ENCODE measurements at regions not wholly inside any gene's neighbourhood (a gene's known extent, or its start where the extent isn't known, plus 50 kb on each side); places are given as distances from the start of the nearest gene placed in this dataset.

DNA sequence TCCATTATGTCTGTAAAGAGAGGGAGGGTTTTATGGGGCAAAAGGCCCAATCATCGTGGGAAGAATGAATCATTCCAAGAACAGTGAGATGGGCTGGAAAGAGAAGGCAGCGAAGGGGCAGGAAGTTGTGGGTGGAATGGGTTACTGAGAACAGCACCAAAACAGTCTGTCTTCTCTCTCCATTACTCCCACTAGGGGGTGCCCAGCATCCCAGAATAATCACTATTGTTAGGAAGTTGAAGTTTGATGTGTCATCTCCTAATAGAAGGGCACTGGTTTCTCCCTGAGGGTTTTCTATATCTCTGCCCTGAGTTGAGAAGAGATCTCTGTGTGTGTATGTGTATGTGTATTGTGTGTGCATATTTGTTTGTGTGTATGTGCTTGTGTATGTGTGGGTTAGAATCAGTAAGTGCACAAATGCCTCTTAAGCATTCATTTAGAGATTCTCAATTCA lies 76.6 kb upstream of the MAP4K3 start:
- Histone ChIP-seq H3K9me3 (ENCODE audit: insufficient read depth, low read depth, low read length) (no peaks in the 10 kb centered on the region), H3K36me3 (ENCODE audit: insufficient read depth, low read length) (no peaks in the 10 kb centered on the region), H2AFZ (ENCODE audit: low read length) (peak overlapping the region; percentile 68), H3K79me2 (ENCODE audit: insufficient read depth, low read length) (no peaks in the 10 kb centered on the region), H3K4me1 (ENCODE audit: insufficient read depth, low read length, poor library complexity, severe bottlenecking) (peaks cover 16% of the 10 kb centered on the region), H3K27me3 (ENCODE audit: insufficient read depth, low read length, poor library complexity, severe bottlenecking) (no peaks in the 10 kb centered on the region), H3K4me3 (ENCODE audit: low read length, poor library complexity, severe bottlenecking) (no peak overlapping the region), H3K9ac (ENCODE audit: low read depth, low read length, poor library complexity, severe bottlenecking) (no peak overlapping the region), H3F3A (ENCODE audit: low read depth) (no peaks in the 10 kb centered on the region), H3K9me2 (replicated peaks; ENCODE audit: low read depth, low read length) (no peaks in the 10 kb centered on the region), H4K20me1 (ENCODE audit: insufficient read depth, low read length, poor library complexity, severe bottlenecking) (no peaks in the 10 kb centered on the region), H3K4me2 (ENCODE audit: low read depth, low read length, poor library complexity, severe bottlenecking) (no peak overlapping the region)
- TF ChIP-seq EZH2phosphoT487 (IDR thresholded peaks at IDR 0.05; ENCODE audit: borderline replicate concordance), result no peak
- TF ChIP-seq, protein P1, sequence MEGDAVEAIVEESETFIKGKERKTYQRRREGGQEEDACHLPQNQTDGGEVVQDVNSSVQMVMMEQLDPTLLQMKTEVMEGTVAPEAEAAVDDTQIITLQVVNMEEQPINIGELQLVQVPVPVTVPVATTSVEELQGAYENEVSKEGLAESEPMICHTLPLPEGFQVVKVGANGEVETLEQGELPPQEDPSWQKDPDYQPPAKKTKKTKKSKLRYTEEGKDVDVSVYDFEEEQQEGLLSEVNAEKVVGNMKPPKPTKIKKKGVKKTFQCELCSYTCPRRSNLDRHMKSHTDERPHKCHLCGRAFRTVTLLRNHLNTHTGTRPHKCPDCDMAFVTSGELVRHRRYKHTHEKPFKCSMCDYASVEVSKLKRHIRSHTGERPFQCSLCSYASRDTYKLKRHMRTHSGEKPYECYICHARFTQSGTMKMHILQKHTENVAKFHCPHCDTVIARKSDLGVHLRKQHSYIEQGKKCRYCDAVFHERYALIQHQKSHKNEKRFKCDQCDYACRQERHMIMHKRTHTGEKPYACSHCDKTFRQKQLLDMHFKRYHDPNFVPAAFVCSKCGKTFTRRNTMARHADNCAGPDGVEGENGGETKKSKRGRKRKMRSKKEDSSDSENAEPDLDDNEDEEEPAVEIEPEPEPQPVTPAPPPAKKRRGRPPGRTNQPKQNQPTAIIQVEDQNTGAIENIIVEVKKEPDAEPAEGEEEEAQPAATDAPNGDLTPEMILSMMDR (conservative IDR thresholded peaks at IDR 0.05; ENCODE audit: low read length), result peak; percentile 74

DNA sequence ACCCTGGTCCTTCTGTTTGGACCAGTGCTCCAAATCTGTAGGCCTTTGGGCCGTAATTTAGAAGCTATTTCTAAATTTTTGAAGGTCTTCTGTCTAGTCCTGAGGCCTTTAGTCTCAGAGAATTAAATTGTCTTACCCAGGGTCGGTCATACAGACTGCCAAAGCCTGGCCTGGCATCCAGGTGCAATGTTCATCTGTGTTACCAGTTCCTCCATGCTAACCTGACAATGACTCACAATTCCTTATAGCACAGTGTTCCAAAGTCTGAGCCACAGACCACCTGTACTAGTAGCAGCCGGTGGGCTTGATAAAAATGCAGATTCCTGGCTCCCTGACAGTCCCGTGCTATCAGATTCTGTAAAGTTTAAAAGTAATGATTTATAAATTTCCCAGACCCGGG lies 77.7 kb upstream of the MAP4K3 start:
- H3K4me2 ChIP-seq (ENCODE audit: low read depth, low read length, poor library complexity, severe bottlenecking), result no peak overlapping the region
- H3K36me3 ChIP-seq (ENCODE audit: insufficient read depth, low read length), result no peaks in the 10 kb centered on the region
- H3K4me3 ChIP-seq (ENCODE audit: low read length, poor library complexity, severe bottlenecking), result no peak overlapping the region
- no peak overlapping the region for H3K9ac ChIP-seq (ENCODE audit: low read depth, low read length, poor library complexity, severe bottlenecking)
- no peaks in the 10 kb centered on the region for H3K9me3 ChIP-seq (ENCODE audit: insufficient read depth, low read depth, low read length)
- no peaks in the 10 kb centered on the region for H4K20me1 ChIP-seq (ENCODE audit: insufficient read depth, low read length, poor library complexity, severe bottlenecking)
- TF ChIP-seq EZH2phosphoT487 (IDR thresholded peaks at IDR 0.05; ENCODE audit: borderline replicate concordance), result no peak
- TF ChIP-seq, protein P1 (conservative IDR thresholded peaks at IDR 0.05; ENCODE audit: low read length), result no peak
- H3K27me3 ChIP-seq (ENCODE audit: insufficient read depth, low read length, poor library complexity, severe bottlenecking), result no peaks in the 10 kb centered on the region
- no peak overlapping the region for H2AFZ ChIP-seq (ENCODE audit: low read length)
- H3K9me2 ChIP-seq (replicated peaks; ENCODE audit: low read depth, low read length), result no peaks in the 10 kb centered on the region
- H3K79me2 ChIP-seq (ENCODE audit: insufficient read depth, low read length), result no peaks in the 10 kb centered on the region
- H3F3A ChIP-seq (ENCODE audit: low read depth), result no peaks in the 10 kb centered on the region
- peaks cover 16% of the 10 kb centered on the region for H3K4me1 ChIP-seq (ENCODE audit: insufficient read depth, low read length, poor library complexity, severe bottlenecking)

DNA sequence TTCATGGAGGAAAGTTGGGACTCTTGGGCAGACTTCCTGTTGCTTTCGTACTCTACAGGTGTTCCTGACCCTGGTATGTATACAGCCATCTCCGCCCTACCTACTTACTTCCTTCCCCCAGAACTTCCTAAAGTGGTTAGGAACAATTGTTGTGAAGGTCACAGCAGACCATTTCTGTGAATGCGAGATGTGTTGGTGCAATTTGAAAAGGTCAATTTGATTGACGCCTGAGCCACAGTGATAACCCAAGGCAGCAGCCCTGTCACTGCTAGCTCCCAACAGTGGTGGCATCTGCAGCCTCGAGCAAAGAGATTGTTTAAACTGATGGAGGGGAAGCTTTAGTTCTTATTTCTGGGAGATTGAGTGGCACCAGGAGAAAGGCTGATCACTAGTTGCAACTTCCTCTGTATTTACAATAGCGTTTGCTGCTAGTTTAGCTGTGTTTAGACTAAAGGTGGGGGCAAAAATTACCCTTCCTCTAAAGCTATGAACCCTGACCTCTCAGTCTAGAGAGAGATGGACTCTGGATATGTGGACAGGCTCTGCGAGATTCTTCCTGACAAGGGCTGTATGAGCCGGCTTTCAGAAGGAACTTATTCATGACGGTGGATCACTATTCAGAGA lies 78.3 kb upstream of the MAP4K3 start:
- no peaks in the 10 kb centered on the region for H3K79me2 ChIP-seq (ENCODE audit: insufficient read depth, low read length)
- H4K20me1 ChIP-seq (ENCODE audit: insufficient read depth, low read length, poor library complexity, severe bottlenecking), result no peaks in the 10 kb centered on the region
- H3K4me3 ChIP-seq (ENCODE audit: low read length, poor library complexity, severe bottlenecking), result no peak overlapping the region
- peaks cover 16% of the 10 kb centered on the region for H3K4me1 ChIP-seq (ENCODE audit: insufficient read depth, low read length, poor library complexity, severe bottlenecking)
- no peak overlapping the region for H3K4me2 ChIP-seq (ENCODE audit: low read depth, low read length, poor library complexity, severe bottlenecking)
- no peaks in the 10 kb centered on the region for H3K36me3 ChIP-seq (ENCODE audit: insufficient read depth, low read length)
- TF ChIP-seq EZH2phosphoT487 (IDR thresholded peaks at IDR 0.05; ENCODE audit: borderline replicate concordance), result no peak
- TF ChIP-seq, protein P1 (conservative IDR thresholded peaks at IDR 0.05; ENCODE audit: low read length), result no peak
- H3K9ac ChIP-seq (ENCODE audit: low read depth, low read length, poor library complexity, severe bottlenecking), result no peak overlapping the region
- H3K9me2 ChIP-seq (replicated peaks; ENCODE audit: low read depth, low read length), result no peaks in the 10 kb centered on the region
- H3F3A ChIP-seq (ENCODE audit: low read depth), result no peaks in the 10 kb centered on the region
- no peak overlapping the region; the same call in 1 of the 2 replicates for H2AFZ ChIP-seq (ENCODE audit: low read length)
- H3K27me3 ChIP-seq (ENCODE audit: insufficient read depth, low read length, poor library complexity, severe bottlenecking), result no peaks in the 10 kb centered on the region
- no peaks in the 10 kb centered on the region for H3K9me3 ChIP-seq (ENCODE audit: insufficient read depth, low read depth, low read length)

All from Loucy (cell line).